ENCODE measurements at regions not wholly inside any gene's neighbourhood (a gene's known extent, or its start where the extent isn't known, plus 50 kb on each side); places are given as distances from the start of the nearest gene placed in this dataset.

DNA sequence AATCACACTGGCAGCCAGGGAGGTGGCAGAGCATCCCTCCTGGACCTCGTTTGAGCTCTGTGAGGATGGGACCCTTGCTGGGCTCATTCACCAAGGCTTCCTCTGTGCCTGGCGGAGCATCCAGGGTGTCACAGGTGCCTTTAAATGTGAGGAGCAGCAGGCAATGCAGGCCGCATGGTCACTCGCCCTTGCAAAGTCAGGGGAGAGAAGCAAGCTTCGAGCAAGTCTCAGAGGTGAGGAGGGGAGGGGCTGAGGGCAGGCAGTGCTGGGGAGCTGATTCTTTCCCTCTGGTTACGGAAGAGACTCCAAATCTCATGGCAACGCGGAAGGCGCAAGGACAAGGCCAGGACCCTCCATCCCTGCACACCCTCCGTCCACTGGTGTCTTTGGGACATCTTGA lies 182.7 kb upstream of the PMEPA1 start:
- no peak overlapping the region for H3T11ph ChIP-seq (ENCODE audit: low read length)
- no peak overlapping the region for H2BK5ac ChIP-seq (ENCODE audit: insufficient read length, low read length)
- H3K18ac ChIP-seq (ENCODE audit: insufficient read length, low read depth, low read length), result no peak overlapping the region
- H3K4me2 ChIP-seq (ENCODE audit: insufficient read depth, insufficient read length, low read length), result no peak overlapping the region
- H2AFZ ChIP-seq (ENCODE audit: low read length), result no peak overlapping the region
- no peak overlapping the region for H2BK20ac ChIP-seq (ENCODE audit: low read depth, low read length, poor library complexity, severe bottlenecking)
- H2BK120ac ChIP-seq (ENCODE audit: low read depth, low read length, poor library complexity, severe bottlenecking), result no peak overlapping the region
- H3K14ac ChIP-seq (ENCODE audit: insufficient read depth, low read length), result no peak overlapping the region
- no peak overlapping the region for H3K56ac ChIP-seq (ENCODE audit: insufficient read length, low read depth, low read length)
- H3K9ac ChIP-seq (ENCODE audit: extremely low read depth, insufficient read length, low read length), result no peak overlapping the region
- Mint-ChIP-seq H3K4me3 (no peak overlapping the region), H3K27ac (peak overlapping the region in 1 of 3 experiments; percentile 77; a peak in 2 of 7 replicates), H3K4me1 (peaks cover 14 to 23% of the 10 kb centered on the region in 2 experiments), H3K36me3 (ENCODE audit: insufficient read depth in 1 of 3, low read depth in 3 of 3) (no peaks in the 10 kb centered on the region), H3K9me3 (peaks cover 0 to 3% of the 10 kb centered on the region in 2 experiments; a peak in 2 of 5 replicates), H3K27me3 (ENCODE audit: low read depth) (peaks cover 13% of the 10 kb centered on the region)
- no peaks in the 10 kb centered on the region for H3K9me3 ChIP-seq (ENCODE audit: control insufficient read depth, low read depth, low read length)
- H2BK15ac ChIP-seq (ENCODE audit: low read depth, low read length), result no peak overlapping the region
- no peaks in the 10 kb centered on the region for H3K79me1 ChIP-seq (ENCODE audit: insufficient read depth, low read depth, low read length, poor library complexity, severe bottlenecking)
- no peak overlapping the region for H3K23ac ChIP-seq (ENCODE audit: insufficient read length, low read depth, low read length)
- no peak overlapping the region for H2AK5ac ChIP-seq (ENCODE audit: insufficient read length, low read length)
- H3K23me2 ChIP-seq (ENCODE audit: insufficient read length, low read depth, low read length, poor library complexity, severe bottlenecking), result no peaks in the 10 kb centered on the region
- no peak for DNase-seq
- H3K27ac ChIP-seq (ENCODE audit: insufficient read length, low read depth, low read length), result no peak overlapping the region
- no peak overlapping the region for H4K8ac ChIP-seq (replicated peaks; ENCODE audit: insufficient read length, low read depth, low read length)
- H4K20me1 ChIP-seq (ENCODE audit: control insufficient read depth, insufficient read depth, insufficient read length), result no peaks in the 10 kb centered on the region
- H3K27me3 ChIP-seq (ENCODE audit: insufficient read depth, low read length), result 0 out of 2 replicates have a peak, but pooled peaks cover 2% of the 10 kb centered on the region
- TF ChIP-seq, protein P1, sequence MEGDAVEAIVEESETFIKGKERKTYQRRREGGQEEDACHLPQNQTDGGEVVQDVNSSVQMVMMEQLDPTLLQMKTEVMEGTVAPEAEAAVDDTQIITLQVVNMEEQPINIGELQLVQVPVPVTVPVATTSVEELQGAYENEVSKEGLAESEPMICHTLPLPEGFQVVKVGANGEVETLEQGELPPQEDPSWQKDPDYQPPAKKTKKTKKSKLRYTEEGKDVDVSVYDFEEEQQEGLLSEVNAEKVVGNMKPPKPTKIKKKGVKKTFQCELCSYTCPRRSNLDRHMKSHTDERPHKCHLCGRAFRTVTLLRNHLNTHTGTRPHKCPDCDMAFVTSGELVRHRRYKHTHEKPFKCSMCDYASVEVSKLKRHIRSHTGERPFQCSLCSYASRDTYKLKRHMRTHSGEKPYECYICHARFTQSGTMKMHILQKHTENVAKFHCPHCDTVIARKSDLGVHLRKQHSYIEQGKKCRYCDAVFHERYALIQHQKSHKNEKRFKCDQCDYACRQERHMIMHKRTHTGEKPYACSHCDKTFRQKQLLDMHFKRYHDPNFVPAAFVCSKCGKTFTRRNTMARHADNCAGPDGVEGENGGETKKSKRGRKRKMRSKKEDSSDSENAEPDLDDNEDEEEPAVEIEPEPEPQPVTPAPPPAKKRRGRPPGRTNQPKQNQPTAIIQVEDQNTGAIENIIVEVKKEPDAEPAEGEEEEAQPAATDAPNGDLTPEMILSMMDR (conservative IDR thresholded peaks at IDR 0.05), result no peak
- no CpG with 5 or more reads among the region's 10 CpGs for WGBS (ENCODE audit: extremely low coverage, insufficient read length, low lambda C conversion rate)
- no peak overlapping the region for H4K91ac ChIP-seq (ENCODE audit: insufficient read length, low read depth, low read length)
- H4K5ac ChIP-seq (ENCODE audit: insufficient read length, low read depth, low read length), result no peak overlapping the region
- H3K79me2 ChIP-seq (ENCODE audit: insufficient read depth, low read length), result no peaks in the 10 kb centered on the region
- no peak overlapping the region for H3K4ac ChIP-seq (ENCODE audit: low read depth, low read length)
- H2BK12ac ChIP-seq (ENCODE audit: insufficient read length, low read depth, low read length), result no peak overlapping the region
- H3K4me1 ChIP-seq (ENCODE audit: insufficient read depth, low read length), result no peaks in the 10 kb centered on the region
